KOPT-K1 (cell line): ENCODE measurements at regions not wholly inside any gene's neighbourhood (a gene's known extent, or its start where the extent isn't known, plus 50 kb on each side); places are given as distances from the start of the nearest gene placed in this dataset.

Source experiments
- H3K27ac ChIP-seq: fragments of 200-600 bp; sonication (generic); 2 replicates; pipeline ENCODE4 v1.5.1; 2016; ENCODE audit warnings: antibody characterized with exemption, mild to moderate bottlenecking, low read depth, low read length; ENCODE audit not compliant: poor library complexity, severe bottlenecking
- H3K36me3 ChIP-seq: fragments of 200-600 bp; sonication (generic); 2 replicates; pipeline ENCODE4 v1.5.1; 2017; ENCODE audit warnings: antibody characterized with exemption, mild to moderate bottlenecking, low read length, moderate library complexity; ENCODE audit not compliant: insufficient read depth
- H3K9me3 ChIP-seq: fragments of 200-600 bp; sonication (generic); 2 replicates; pipeline ENCODE4 v1.5.1; 2017; ENCODE audit warnings: antibody characterized with exemption, low read length, mild to moderate bottlenecking; ENCODE audit not compliant: insufficient read depth, poor library complexity, severe bottlenecking

DNA sequence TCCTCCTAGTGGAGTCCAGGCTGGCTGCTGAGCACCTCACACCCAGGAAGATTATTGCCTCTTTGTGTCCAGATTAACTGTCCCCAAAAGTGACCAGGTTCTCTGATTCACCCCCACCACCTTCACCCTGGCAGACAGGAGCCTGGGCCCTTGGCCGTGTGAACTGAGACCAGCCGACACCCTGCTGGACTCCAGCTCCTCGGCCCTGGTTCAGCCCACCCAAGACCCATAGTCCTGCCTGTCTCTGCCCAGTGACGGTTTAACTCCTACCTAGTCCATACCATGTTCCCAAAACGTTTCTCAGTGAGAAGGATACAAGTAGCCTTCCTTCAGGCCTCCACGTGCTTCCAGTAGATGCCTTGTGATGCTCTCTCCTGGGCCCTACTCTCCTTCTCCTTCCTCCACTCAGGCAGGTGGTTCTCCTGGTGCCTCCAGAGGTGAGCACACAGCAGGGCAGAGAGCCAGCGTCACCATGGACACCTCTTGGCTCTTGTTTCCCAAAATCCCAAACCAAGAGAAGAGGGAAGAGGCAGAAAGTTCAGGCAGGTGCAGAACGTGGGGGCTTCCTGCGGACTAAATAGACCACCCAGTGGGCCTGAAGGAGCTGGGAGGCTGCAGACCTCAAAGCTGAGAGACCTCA, 134.4 kb upstream of the CST7 start:
- Histone ChIP-seq H3K9me3 (no peaks in the 10 kb centered on the region), H3K27ac (no peak overlapping the region), H3K36me3 (no peaks in the 10 kb centered on the region)

DNA sequence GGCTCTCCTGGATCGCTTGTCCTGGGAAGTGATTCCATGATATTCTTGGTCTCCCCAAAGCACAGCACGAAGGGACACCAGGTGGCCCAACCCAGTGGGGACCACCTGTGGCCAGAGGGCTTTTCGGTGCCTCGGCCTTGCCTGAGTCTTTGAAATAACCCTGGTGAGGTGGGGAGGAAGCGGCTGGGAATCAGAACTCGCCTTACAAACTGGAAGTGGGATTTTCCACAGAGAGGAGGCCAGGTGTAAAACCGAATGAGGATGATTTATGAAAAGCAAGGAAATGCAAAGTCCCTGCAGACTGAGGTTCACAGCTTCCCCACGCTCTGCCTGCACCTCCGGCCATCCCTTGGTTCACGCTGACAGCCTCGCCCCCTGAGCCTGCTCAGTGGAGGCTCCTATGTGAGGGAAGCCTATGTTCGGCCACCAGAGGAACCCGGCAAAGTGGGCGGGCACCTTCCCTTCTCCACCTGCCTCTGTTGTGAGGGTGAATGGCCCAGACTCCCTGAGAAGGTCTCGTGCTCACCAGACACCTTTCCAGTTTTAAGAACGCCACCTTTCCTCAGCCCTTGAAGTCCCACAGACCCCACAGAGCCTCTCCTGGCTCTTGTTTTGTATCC, 133.8 kb upstream of the CST7 start:
- Histone ChIP-seq H3K36me3 (no peaks in the 10 kb centered on the region), H3K27ac (no peak overlapping the region), H3K9me3 (no peaks in the 10 kb centered on the region)

DNA sequence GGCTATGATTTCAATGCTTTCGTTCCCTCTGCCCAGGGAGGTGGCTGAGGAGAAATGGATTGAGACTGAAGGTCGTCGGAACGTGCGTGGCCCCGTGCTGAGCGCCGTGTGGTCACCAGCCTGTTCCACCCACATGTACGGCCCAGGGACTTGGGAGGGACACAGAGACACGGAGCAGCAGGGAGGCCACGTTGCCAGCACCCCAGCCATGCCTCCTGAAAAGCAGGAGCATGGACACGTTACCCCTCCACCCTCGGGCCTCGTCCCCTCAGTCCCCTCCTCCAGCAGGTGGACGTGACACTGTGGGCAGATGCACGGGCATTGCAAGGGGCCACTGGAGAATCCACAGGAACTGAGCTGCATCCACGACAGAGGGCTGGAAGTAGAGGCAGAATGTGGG, 133.1 kb upstream of the CST7 start:
- H3K9me3 ChIP-seq: no peaks in the 10 kb centered on the region

DNA sequence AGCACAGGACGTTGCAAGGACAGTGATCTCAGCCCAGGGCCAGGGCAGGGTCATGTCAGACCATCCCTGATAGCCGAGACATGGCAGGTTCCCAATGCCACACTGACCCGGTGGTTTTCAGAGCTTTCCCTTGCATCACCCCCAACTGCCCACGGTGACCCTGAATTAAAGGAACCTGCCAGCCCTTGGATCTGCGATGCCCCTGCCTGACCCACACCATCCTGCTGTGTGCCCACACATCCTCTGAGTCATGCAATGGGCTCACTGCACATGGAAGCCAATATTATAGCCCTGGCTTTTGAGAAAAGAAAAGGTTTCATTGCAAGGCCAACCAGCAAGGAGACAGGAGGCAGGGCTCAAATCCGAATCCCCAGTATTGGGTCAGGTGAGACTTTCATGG, 132.6 kb upstream of the CST7 start:
- no peaks in the 10 kb centered on the region for H3K9me3 ChIP-seq
- no peaks in the 10 kb centered on the region for H3K36me3 ChIP-seq
- no peak overlapping the region for H3K27ac ChIP-seq

More for the DNA sequence above, 133.1 kb upstream of the CST7 start:
- Histone ChIP-seq H3K36me3 (no peaks in the 10 kb centered on the region), H3K27ac (no peak overlapping the region)

DNA sequence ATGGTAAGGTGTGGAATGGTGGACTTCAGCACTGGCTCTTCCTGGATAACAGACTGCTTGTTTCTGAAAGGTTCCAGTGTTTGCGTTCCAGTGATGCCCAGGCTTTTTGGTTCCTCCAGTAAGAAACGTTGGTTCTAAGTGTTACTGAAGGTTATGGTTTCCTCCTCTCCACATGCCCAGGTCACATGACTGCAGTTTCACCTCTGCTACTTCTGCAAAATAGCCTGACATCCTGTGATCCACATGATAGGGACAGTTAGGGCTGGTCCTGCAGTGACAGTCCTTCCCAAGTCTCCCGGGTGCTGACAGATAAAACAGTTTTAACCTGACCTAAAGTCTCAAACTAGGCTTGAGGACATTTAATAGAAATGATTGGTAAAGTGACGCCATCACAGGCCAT, 132.2 kb upstream of the CST7 start:
- Histone ChIP-seq H3K27ac (no peak overlapping the region), H3K36me3 (no peaks in the 10 kb centered on the region)

DNA sequence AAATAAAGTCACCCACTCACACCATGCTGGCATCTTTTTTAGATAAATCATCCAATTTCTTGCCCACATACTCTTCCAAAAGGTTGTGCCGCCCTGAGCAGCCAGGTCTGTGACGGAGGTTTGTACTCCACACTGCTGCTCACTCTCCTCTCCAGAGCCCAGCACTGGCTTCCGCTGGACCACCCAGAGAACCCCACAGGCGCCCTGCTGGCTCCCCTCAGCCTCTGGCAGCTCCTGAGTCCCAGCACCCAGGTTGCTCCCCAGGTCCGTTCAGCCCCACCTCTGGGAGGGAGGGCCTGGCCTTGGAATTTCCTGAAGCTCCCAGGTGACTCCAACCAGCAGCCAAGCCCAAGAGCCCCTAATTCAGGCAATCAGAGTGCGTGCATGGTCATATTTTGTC, 131.7 kb upstream of the CST7 start:
- H3K36me3 ChIP-seq: no peaks in the 10 kb centered on the region
- H3K27ac ChIP-seq: no peak overlapping the region
- no peaks in the 10 kb centered on the region for H3K9me3 ChIP-seq

More for the DNA sequence above, 132.2 kb upstream of the CST7 start:
- no peaks in the 10 kb centered on the region for H3K9me3 ChIP-seq

DNA sequence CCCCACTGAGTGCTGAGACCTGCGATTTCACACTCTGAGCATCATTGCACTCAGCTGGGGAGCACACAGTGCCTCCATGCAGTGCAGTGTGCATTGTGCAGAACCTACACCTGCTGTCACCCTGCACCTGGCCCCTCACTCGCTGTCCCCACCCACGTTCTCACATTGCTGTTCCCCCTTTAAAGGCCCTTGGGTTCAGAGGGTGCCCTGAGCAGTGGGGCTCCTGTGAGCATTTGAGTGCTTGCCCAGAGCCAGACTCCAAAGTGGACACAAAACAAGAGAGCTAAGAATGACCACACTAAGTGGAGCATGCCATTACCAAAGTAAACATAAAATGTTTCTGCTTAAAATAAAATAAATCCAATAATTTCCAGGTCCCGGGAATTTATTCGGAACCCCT, 131.0 kb upstream of the CST7 start:
- H3K36me3 ChIP-seq: no peaks in the 10 kb centered on the region
- no peak overlapping the region for H3K27ac ChIP-seq
- no peaks in the 10 kb centered on the region for H3K9me3 ChIP-seq

DNA sequence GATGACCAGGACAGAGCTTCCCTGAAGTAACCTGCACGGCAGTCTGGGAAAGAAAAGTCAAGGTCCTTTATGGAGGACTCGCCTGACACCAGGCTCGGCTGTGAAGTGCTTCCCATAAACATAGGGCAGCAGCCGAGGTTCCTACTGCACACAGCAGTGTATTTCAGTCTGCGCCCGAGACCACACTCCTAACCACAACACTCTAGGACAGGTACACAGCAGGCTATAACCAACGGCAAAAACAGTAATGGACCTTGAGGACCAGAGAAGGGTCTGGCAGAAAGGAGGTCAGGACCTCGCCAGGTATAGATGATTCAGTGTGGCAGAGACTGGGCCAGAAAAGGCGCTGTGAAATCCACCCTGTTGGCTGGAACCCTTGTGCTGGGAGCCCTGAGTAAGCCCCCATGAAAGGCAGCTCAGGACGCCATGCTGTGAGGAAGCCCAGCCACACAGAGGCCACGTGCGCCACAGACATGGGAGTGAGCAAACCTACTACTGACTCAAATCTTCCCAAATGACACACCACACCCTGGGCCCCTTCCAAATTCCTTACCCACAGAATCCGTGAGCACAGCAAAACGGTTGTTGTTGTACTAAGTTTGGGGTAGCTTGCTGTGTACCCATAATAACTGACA, 129.6 kb upstream of the CST7 start:
- no peaks in the 10 kb centered on the region for H3K36me3 ChIP-seq
- no peak overlapping the region for H3K27ac ChIP-seq
- no peaks in the 10 kb centered on the region for H3K9me3 ChIP-seq

DNA sequence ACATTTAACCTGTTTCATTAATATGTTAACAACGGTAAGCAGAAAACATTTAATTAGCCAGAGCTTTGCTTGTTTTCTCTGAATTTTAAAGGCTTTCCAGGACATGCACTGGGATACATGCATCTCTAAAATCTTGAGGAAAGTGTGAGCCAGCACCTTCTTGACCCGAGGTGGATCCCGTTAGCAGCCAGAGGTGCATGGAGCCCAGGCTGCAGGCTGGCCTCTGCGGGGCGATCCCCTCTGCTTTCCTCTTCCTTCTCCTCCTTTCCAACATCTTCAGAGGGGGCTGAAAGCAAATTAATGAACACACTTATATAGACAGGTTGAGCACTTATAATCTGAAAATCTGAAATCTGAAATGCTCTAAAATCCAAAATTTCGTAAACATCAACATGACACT, 128.7 kb upstream of the CST7 start:
- H3K27ac ChIP-seq: no peak overlapping the region

DNA sequence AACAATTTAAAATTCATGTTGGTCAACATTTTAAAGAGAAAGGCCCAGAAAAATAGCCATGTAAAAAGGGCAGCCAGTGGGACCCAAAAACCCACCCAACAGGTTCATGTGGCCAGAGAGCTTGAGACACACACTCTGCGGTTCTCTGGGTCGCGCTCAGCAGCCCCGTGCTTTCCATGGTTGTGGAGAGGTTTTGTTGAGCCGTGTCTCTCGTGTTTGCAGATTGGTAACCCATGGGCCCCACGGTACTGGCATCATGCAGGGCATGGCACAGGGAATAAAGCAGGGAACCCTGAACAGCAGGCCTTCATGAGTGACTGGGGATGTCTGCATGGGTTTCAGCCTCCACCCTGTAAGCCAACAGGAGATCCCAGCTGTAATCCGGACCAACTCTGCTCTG, 127.7 kb upstream of the CST7 start:
- Histone ChIP-seq H3K27ac (no peak overlapping the region), H3K36me3 (no peaks in the 10 kb centered on the region), H3K9me3 (no peaks in the 10 kb centered on the region)

More for the DNA sequence above, 128.7 kb upstream of the CST7 start:
- no peaks in the 10 kb centered on the region for H3K36me3 ChIP-seq
- no peaks in the 10 kb centered on the region for H3K9me3 ChIP-seq

DNA sequence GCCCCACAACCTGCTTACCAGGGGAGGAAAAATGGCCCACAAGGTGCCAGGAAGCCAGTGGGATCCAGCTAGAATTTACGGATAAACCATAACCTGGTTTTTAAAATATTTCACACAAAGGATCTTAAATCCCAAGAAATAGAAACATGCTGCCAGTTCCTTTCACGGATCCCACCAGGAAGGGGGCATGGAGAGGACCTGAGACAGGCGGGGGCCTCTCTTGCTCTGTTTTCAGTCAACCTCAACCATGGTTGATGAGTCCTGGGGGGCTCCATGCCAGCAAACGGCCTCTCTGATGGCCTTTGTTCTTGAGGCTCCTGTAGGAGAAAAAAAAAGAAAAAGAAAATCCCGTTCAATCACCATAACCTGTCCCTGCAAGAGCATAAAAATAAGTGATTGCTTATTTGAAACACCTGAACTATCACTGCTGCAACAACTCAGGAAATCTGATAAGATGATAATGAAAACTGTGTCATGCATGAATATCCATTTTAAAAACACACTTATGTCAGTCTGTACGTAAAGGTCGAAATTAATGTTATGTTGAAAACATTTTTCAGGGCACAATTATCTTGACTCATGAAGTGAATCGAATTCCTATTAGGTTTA, 125.8 kb upstream of the CST7 start:
- no peaks in the 10 kb centered on the region for H3K36me3 ChIP-seq
- H3K9me3 ChIP-seq: no peaks in the 10 kb centered on the region
- H3K27ac ChIP-seq: no peak overlapping the region

DNA sequence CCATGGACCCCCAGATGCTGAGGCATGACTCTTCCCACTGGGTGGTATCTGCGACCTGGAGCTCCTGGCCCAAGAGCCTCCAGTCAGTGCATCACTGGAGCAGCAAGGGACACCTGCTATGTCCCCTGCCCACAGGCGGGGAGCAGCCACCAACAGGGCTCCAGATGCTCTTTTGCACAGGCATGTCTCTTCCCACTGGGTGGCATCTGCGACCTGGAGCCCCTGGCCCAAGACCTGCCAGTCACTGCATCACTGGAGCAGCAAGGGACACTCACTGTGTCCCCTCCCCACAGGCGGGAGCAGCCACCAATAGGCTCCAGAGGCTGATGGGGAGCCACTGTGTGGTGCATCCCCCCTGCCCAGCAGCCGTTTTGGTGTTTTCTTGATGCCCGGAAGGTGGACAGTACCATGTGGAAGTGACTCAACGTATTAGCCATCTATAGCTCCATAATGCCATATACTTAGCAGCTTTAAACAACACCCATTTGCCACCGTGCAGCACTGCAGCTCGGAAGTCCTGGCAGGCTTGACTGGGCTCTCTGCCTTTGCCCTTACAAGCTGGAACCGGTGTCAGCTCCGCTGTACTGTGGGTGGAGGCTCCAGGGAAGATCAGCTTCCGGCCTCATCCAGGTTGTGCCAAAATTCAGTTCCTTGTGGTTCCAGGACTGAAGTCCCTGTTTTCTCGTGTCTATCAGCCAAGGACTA, 124.9 kb upstream of the CST7 start:
- no peaks in the 10 kb centered on the region for H3K9me3 ChIP-seq
- no peaks in the 10 kb centered on the region for H3K36me3 ChIP-seq
- H3K27ac ChIP-seq: no peak overlapping the region

DNA sequence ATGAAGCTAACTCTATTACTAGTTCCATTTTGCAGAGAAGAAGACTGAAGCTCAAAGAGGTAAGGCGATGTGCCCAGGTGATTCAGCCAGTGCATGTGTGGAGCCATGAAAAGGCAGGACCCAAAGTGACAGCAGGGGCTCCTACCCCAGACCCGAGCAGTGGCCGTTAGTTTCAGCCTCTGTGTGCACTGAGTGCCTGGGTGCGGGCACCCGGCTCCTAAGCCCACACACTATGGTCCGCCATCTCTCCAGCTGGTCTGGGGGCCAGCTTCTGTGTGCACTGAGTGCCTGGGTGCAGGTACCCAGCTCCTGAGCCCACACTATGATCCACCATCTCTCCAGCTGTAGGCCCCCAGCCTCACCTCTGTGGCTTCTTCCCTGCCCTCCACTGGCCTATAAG, 123.5 kb upstream of the CST7 start:
- no peak overlapping the region for H3K27ac ChIP-seq
- H3K36me3 ChIP-seq: no peaks in the 10 kb centered on the region
- H3K9me3 ChIP-seq: no peaks in the 10 kb centered on the region

DNA sequence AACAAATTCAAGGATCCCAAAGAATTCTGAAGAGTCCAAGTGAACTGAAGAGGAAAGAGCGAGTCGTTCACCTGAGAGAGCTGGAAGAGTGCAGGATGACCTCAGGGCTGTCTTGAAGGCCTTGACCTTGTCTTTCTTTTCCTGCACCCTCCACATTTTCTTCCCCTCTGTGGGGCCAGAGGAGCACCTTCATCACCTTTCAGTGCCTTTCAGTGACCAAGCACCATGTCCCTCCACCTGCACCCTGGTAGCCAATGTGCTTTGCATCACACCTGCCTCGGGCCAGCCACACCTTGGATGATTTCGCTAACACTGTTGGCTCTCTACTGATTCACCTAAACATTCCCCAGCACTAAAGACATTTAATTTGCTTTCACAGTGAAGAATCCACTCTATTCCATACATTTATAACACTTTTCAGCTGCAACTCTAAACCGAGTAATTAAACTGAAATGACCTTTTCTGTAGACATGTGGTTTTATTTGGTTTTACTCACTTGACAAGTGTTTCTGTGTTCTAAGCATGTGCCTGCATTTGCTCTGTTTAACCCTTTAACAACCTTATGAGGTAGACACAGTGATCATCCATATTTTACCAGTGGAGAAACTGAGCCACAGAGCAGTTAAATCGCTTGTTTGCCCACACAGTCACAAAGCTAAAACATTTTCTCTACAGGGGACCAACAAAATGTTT, 121.3 kb upstream of the CST7 start:
- H3K36me3 ChIP-seq: no peaks in the 10 kb centered on the region
- no peaks in the 10 kb centered on the region for H3K9me3 ChIP-seq
- no peak overlapping the region for H3K27ac ChIP-seq
